HG03097 (cell line): ENCODE measurements at regions not wholly inside any gene's neighbourhood (a gene's known extent, or its start where the extent isn't known, plus 50 kb on each side); places are given as distances from the start of the nearest gene placed in this dataset.
"Not testable (repeated sequence)": the region's sequence is repeated elsewhere in the genome, so short reads cannot be mapped to it uniquely, and the experiment has no call there.

Experiments used
- ATAC-seq: cut with Tn5 transposase; IDR thresholded peaks from one replicate; pipeline ENCODE4 v1.9.1; 2021; ENCODE audit not compliant: unreplicated experiment, low FRiP score

GRCh38 chr16:51527349-51527748 lies 376.3 kb upstream of the SALL1 start:
- ATAC-seq, result no peak

DNA sequence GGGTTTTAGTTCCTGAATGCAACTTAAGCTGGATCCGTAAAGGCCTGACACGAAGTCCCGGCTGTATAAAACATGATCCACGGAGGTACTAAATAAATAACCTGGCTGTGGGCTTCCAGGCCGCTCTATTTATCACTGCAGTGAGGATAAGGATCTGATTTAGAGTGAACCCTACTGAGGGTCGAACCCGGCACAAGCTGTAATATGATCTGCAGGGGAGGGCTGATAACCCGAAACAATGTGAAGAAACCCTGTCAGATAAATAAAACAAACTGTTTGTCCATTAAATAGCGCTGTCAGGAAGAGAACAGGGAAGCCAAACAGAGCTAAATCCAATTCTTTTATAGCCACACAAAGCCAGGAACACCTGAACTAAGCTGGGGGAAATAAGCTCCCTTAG lies 375.6 kb upstream of the SALL1 start:
- ATAC-seq, result no peak

DNA sequence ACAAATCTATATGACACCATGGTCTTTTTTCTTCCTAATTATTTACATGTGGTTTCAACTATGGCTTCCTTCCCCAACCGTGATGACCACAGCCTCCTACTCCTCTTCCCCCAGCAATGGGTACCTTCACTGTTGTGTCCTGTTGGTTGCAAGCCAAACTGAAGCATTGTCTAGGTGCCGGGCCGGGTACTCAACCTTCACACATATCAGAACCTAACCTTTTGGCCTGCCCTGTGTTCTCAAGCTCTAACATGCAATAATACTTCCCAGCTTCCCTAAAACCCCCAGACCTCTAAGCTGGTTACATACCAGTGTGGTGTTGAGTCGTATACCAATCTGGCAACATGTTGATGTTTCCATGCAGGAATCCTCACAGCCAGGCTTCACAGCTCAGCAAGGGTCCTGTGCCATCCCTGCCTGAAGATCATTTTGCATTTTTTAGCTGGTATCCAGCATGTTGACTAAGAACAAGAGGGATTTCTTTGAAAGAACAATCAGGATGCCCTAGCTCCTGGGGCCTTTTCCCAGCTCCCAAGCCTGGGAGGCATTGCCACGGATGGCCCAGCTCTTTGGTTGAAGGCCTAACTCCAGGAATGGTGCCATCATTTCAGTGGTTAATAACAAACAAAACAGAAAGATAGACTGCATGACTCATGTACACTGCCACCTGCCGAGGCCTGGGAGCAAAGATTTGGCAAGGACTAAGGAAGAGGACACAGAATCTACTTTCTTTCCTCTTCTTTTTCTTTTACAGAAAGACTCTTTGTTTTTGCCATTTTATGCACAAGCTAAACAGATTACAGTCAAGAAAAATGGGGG lies 373.7 kb upstream of the SALL1 start:
- ATAC-seq, result no peak

- ATAC-seq, result no peak
Measured at GRCh38 chr16:51524070-51524469, 373.0 kb upstream of the SALL1 start.

GRCh38 chr16:51523400-51523799 lies 372.3 kb upstream of the SALL1 start:
- ATAC-seq, result no peak

DNA sequence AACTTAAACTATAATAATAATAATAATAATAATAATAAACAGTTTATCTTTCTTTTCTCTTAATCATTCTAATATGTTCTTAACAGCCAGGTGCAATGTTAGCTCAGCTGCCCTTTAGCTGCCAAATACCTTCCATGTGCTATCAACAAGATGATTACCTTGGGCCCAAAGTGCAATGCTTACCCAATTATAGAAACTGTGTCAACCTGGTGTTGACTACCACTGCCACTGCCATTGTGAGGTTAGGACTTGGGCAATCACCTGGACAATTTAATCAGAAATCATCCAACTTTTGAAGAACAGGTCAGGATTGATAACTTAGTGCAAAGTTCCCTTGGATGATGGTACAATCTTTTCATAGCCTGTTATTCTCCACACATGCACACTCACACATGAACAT lies 371.8 kb upstream of the SALL1 start:
- no peak for ATAC-seq

DNA sequence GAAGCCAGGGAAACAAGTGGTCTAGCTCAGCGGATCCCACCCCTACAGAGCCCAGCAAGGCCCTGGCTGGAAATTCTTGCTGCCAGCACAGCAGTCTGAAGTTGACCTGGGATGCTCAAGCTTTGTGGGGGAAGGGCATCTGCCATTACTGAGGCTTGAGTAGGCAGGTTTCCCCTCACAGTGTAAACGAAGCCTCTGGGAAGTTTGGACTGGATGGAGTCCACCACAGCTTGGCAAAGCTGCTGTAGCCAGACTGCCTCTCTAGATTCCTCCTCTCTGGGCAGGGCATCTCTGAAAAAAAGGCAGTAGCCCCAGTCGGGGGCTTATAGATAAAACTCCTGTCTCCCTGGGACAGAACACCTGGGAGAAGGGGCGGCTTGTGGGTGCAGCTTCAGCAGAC lies 365.9 kb upstream of the SALL1 start:
- ATAC-seq, result not testable (repeated sequence)

DNA sequence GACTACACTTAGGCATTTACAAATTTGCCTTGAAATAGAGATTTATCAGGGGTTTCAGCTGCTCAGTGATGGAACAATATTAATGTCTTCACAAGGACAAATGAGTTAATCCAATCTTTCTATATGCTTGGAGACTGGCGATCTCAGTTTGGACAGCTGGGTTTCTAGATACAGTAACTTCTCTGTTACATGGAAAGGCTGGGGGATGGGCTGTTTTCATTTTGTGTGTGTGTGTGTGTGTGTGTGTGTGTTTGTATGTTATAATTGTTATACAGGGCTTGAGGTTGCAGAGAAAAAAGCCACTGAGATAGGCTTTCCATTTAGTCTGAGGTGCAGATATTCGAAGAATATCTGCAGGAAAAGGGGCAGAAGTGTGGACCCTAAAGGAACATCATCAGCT lies 359.3 kb upstream of the SALL1 start:
- ATAC-seq, result no peak

- ATAC-seq, result no peak
Measured at GRCh38 chr16:51509336-51509735, 358.3 kb upstream of the SALL1 start.

DNA sequence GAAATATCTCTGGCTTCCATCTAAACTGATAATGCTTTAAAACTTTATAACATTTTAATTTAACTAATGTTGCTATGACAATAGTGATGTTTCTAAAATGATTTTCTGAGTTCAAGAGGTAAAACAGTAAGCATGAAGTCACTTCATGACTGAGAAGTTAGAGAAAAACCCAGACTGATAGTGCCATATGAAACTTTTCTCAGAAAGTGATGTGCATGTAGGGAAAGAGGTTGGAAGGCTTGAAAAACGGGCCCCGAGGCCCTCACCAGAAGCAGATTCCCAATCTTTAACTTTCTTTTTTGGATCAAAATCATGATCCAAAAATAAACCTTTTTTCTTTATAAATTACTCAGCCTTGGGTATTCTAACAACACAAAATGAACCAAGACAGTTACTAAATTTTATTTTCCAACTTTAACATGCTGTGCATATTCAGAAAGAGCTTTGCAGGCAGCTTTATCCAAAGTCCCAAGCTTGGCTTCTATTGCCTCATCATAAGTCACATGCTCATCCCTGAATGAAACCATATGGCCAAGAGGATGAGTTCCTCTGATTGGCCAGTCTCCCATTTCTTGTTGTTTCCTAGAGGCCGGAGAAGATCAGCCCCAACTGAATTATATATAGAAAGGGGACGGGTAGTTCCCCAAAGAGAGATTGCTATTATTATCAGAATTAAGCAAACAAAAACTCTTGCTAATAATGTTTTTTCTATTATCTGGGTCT lies 357.6 kb upstream of the SALL1 start:
- no peak for ATAC-seq

DNA sequence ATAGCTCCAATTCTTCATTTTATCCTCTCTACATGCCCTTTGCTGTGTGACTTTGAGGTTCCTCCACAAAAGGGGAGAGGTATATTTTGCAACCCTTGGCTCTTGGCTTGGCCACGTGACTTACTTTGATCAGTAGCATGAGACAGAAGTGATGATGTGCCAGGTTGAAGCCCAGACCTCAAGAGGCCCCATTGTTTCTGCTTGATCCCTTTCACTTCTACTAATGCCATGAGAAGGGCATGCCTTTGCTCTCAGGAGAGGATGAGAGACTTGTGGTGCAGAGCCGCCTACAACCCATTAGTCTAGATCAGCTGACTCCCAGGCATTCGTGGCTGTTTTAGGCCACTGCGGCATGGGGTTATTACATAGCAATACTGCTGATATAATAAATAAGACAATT lies 356.2 kb upstream of the SALL1 start:
- no peak for ATAC-seq

DNA sequence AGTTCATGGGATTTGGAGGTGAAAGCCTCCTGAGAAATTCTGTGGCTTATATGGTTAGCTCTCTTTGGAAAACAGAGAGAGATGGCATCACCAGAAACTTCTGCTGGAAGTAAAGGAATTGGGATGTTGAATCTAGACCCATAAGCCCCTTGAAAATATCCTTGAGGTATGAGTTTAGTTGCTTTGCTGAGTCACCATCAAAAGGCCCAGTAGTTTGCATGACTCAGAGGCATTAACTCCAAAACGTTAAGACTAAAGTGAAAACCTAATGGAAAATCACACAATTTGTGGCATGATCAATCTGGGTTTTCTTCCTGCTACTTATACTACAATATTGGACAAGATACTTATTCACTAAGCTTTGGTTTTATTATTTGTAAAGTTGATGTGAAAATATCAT lies 349.2 kb upstream of the SALL1 start:
- no peak for ATAC-seq

DNA sequence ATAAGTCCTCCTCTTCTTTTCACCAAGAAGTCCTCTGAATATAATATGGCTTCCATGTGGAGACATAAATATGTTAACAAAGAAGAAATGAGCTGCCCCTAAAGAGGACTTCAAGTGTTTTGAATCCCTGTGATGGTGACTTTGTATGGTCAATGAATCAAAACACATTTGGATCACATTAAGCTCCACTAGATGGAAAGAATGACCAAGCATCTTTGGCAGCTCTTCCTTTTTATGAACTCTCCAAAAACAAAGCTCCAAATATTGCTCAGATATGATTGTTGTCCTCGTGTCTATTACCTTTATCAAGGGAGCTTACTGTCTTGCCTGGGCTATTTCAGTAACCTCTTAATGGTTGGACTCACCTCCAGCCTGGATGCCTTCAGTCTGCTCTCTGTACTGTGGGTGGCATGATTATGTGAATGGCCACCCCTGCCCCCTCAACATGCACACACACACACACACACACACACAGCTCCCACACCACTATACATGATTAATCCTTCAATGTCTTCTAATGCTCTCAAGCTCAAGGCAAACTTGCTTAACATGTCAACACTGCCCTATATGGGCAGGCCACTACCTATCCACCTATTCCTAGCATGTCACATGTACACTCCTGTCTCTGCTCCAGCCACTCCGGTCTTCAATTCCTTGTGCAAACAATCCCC lies 346.6 kb upstream of the SALL1 start:
- ATAC-seq, result no peak

- ATAC-seq, result no peak
Measured at GRCh38 chr16:51490866-51491265, 339.8 kb upstream of the SALL1 start.

- no peak for ATAC-seq
Measured at GRCh38 chr16:51487880-51488279, 336.8 kb upstream of the SALL1 start.

- no peak for ATAC-seq
Measured at GRCh38 chr16:51474414-51475091, 323.5 kb upstream of the SALL1 start.

- no peak for ATAC-seq
Measured at GRCh38 chr16:51473091-51473490, 322.0 kb upstream of the SALL1 start.

DNA sequence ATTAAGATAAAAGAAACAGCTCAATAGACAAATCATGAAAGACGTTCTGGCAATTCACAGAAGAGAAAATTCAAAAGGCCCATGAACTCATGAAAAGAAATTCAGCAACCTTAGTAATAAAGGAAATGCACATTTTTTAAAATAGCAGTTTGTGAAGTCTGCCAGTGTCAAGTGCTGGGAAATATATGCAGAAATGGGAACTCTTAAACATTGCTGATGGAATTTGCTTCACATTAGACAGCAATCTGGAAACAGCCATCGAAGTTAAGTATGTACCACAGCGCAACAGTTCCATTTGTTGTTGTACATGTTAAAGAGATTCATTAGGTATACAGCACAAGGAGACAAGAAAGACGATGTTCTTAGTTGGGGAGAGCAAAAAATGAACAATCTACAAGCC lies 319.4 kb upstream of the SALL1 start:
- ATAC-seq, result no peak

- no peak for ATAC-seq
Measured at GRCh38 chr16:51464996-51465395, 313.9 kb upstream of the SALL1 start.

DNA sequence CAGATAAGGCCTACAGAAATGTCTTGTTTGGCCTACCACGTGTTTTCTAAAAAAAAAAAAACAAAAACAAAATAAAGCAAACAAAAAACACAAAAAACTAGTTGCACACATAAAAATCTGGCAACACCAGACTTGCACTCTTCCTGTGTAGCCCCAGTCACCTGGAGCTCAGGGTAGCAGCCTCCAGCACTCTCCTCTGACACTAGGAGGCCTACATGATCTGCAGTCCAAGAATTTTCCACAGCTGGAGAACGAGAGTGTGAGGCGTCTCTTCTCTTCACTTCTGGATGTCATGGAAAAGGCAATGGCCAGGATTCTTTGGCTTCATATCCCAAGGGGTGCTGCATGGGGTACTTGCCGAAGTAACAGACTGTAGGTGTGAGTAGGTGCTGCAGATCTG lies 310.2 kb upstream of the SALL1 start:
- no peak for ATAC-seq
